HG03520 (cell line): ENCODE measurements at regions not wholly inside any gene's neighbourhood (a gene's known extent, or its start where the extent isn't known, plus 50 kb on each side); places are given as distances from the start of the nearest gene placed in this dataset.

Experiments
- ATAC-seq: cut with Tn5 transposase; IDR thresholded peaks from one replicate; pipeline ENCODE4 v1.9.1; 2021; ENCODE audit warnings: mild to moderate bottlenecking, moderate library complexity; ENCODE audit not compliant: unreplicated experiment

DNA sequence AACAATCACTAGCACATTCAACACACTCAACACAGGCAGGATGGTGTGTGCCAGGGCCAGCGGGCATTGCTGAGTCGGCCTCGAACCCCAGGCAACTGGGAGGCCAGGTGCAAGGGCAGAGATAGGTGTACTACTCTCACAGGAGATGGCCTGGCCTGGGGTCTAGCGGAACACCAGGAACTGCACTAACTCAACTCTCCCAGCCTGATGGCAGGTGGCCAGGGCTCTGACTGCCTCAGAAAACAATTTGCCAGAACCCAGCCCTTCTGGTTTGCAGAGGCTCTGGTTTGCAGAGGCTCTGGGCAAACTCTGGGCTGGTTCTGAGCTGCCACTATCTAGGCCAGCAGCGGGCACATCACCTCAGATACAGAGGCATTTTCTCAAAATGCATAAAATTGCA is 229.2 kb upstream of the CHRNA7 start:
- no peak for ATAC-seq

DNA sequence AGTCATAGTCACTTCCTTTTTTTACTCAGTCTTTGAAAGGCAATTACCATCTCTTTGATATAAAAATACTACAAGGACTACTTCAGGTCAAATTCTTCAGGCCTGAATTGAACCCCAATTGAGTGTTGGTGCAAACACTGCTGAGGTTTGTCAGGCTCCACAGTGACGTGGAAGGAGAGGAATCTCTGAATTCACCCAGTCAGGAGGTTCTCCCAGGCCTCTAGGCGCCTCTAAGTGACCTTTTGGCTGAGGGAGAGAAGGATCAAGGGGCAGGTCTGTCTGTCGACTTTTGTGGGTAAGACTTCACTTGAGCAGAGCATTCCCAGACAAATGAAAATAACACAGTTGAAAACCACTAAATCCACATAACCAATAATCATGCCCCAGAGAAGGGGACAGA is 227.6 kb upstream of the CHRNA7 start:
- ATAC-seq: no peak

DNA sequence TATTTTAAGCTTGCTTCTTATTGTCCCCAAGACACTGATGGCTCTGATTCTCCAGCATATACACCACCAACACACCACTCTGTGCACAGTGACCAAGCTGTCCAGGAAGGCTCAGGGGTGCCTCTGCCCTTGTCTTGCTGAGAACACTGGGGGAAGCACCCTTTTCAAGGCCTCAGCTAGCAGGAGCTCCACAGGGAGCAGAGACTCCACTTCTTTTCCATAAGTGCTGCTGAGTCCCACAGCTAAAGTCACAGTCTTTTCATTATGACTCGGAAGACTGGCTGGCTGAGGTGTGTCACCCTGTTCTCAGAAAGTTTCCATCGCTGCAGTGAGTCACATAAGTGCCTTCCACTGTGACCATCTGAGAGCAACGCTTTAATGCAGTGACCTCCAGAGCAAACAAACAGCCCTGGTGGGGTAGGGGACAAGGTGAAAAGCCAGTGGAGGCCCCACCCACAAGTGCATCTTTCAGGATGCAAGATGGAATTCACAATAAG is 226.9 kb upstream of the CHRNA7 start:
- ATAC-seq: no peak

DNA sequence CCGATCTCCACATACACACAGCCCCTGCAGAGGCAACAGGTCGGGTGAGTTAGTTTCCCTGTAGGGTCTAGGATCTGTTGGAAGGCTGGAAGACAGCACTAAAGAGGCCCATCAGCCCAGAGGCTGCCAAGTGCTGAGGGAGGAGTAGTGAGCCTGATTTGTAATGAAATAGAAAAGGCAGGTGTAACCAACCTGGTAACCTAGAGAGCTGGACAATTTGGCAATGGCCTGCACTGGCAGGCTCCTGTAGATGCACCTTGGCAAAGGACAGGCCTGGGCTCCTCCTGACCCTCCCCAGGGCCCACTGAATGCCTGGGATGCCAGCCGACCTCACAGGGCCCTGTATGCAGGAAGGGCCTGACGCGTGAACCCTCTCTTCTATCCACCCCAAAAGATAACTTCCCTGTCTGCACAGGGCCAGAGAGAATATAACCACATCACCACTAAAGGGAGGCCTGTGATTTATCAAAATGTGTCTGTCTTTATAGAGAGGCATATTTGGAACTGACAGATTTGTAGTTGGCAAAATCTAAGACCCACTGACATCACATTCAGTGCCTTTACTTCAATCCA is 225.1 kb upstream of the CHRNA7 start:
- ATAC-seq: no peak

DNA sequence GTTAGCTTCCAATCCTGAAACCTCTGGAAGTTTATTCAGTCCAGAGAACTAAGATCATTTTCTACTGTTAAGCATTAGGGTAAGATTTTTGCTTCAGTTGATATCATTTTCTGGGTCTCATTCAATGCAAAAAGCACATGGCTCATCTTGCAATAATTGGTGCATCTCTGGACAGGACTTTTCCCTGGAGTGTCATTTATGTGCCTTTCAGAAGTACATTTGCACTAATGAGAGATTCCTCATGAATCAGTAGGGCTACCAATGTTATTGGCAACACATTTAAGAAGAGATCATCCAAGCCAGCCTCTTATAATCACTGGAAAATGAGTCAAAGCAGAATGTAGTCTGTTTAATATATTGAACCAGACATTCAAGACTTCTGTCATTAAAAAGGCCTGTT is 224.2 kb upstream of the CHRNA7 start:
- no peak for ATAC-seq

DNA sequence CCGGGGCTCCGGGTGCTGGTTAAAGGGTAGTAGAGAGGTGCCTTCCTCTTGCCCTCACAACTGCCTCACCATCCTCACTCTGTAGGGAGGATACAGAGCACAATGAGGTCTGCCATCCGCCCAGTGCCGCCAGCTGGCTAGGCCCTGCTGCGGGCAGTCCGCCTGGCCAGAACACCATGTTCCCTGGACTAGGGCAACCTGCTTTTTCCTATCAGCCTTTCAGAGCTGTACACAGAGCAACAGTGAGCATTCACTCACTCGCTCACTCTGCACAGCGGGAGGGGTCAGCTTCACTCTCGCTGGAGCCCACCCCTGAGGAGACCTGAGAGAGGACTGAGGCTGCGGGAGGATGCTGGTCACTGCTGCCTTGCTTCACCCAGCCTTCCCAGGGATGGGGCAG is 218.7 kb upstream of the CHRNA7 start:
- ATAC-seq: no peak

DNA sequence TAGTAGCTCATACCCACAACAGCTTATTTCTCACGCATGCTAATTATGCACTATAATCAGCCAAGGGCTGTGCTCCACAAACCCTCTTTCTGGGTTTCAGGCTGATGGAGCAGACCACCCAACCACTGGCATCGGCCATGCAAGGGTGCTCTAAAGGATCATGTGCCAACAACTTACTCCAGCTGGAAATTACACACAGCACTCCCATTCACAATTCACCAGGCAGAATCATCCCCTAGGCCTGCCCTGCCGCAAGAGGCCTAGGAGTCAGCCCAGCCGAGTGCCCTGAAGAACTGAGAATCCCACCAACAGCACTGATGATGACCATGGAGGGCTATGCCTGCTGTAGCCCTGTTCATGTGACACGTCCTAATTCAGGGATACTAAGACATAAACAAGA is 216.2 kb upstream of the CHRNA7 start:
- no peak for ATAC-seq

DNA sequence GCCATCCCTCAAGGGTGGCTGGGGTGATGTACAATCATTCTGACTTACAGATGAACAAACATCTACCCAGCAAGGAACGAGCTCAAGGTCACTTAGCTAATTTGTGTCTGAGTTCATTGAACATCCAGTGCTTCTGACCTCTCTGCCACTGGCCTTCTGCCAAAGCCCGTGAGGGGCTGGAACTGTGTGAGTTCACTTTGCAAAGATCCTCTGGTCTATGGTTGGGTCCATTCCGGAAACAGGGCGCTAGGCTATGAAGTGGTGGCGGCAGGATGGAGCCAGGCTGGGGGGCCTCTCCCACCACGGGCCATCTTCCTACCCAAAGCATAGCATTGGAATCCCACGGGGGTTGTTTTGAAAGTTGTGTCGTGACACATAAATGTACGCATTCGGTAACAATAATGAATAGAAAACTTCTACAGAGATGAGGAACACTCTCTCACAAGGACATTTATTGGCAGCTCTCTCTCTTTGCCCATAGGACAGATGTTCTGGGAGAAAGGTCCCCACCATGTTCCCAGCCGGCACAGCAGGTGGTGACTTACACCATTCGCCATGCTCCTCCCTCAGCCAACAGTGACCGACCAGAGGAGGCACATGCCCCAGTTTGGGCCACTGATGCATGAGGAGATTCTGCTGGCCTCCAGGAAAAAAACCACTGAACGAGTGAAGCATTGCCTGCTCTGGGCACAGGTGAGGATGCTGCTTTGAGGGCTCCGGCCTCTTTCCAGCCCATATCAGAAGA is 214.7 kb upstream of the CHRNA7 start:
- ATAC-seq: no peak

DNA sequence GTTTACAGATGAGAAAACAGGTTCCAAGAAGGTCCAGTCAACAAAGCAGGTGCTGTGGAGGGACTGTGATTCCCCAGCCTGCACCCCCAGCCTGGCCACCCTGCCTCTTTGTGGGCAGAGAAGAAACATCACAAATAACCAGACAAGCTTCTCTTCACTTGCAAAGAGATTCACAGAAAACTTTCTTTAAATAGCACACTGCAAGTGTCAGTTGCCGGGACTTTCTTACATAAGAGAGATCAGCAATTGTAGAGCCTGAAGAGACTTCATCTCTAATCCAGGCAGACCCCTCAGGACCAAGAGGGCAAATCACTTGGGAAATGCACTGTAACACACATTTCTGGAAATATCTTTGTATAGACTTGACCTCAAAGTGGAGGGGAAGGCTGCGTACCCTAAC is 207.9 kb upstream of the CHRNA7 start:
- no peak for ATAC-seq

DNA sequence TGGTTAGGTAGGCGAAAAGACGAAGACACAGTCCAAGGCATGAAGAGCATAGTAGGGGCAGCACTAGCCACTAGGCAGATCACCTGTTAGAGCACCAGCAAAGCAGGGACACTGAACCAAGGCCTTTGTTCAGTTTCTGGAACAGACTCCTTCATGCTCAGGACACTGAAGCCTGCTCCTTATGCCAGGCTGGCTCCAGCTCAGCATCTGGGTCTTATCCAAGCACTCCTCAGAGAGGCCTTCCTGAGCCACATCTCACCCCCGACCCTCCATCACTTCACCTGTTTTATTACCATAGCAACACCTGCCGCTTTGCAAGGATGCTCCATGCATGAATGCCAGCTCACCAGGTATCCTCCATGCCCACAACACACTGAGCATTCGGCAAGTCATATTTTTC is 206.3 kb upstream of the CHRNA7 start:
- no peak for ATAC-seq

DNA sequence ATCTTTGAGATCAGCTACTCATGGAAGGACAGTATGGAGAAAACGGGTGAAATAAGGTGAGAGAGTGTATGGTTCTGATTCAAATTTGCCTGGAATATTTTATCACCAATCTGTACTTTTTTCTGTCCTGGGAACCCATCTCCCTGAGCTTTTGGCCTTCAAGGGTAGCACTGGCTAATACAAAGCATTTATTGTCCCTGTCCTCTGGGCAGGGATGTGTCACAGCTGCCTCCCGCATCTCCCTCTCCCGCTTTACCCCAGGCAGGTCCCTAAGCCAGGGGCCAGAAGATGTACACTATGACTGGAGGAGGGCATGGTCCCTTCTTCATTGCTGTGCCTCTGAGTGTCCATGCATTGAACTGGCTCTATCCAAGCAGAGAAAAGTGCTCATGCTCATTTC is 201.7 kb upstream of the CHRNA7 start:
- no peak for ATAC-seq

DNA sequence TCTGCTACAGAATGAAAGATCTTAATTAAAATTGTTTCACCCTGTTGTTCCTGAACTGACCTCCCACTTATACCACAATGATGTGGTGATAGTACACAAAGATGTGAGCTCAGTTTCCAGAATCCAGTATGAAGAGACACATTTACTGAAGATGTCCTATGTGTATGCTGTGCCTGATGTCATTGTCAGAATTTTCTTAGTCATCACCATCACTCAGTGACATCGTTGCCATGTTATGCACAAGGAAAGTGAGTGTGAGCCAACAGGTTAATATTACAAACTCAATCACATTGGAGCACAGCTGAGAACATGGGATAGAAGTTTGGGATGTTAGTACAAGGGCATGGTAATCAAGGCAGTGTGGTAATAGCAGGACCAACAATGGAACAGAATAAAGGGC is 199.7 kb upstream of the CHRNA7 start:
- no peak for ATAC-seq

DNA sequence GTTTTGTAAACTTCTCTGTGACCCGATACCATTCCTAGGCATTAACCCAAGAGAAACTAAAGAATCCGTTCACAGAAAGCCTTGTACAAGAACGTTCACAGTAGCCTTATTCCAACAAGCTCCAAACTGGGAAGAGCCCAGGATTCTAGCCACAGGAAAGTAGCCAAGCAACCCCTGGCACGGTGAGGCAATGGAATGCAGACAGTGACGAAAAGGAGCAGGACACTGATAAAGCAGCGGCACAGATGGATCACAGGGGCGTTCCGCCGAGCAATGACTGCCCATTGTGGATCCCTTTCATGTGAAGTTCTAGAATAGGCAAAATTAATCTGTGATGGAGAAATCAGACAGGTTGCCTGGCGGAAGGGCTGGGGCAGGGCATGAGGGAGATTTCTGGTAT is 198.7 kb upstream of the CHRNA7 start:
- no peak for ATAC-seq

DNA sequence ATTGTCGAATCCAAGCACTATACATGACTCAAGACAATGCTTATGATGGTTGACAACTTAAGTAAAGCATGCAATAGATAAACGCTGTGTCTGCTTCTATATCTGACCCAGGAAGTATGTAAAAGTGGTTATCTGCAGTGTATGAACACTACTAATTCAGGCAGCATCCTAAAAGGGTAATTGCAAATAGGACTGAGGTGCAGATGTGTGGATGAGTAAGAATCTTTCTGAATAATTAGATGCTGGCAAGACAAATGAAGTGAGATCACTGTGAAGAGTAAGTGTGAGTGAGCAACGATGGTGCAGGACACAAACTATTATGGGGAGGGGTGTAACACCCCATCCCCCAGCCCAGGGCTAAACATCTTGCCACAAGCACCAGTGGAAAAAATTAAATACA is 195.7 kb upstream of the CHRNA7 start:
- ATAC-seq: no peak

DNA sequence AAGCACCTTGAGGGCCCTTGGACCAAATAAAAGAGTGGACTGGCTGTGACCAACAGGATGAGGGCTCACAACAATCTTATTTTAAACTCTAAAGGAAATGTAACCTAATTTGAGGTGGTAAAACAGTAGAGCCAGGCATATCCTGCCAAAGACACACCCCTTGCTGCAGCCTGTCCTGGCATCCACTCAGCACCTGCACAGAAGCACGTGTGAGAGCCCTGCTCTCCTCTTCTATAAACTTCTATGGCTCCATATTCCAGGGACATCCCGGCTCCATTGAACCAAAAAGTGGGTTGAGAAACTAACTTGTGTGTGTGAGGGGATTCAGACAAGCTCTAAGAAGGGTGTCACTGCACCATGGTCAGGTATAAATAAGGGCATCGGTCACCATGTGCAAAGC is 190.9 kb upstream of the CHRNA7 start:
- ATAC-seq: no peak

DNA sequence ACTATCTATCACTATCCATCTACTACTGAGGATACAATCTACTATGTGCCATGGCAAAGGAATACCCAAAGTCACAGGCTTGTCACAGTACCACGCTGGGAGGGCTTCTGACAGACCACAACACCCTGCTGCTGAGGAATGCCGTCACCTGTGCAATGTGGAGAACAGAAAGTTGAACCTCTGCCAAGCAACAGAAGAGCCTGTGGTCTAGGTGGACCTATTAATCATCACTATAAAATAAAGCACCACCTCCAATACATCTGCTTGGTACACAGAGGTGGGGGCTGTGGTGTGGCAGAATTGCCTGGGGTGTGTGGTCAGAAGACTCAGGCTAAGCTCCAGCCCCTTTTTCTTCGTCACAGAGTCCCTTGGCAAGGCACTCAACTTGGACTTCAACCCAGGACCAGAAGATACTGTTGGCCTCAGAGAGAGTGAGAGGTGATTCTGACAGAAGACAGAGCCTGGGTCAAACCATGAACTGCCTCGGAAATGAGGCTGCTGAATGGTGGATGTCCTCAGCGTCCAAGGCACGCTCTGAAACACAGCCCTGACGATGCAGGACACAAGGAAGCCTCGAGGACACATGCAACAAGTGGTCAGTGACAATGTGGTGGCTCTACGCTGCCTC is 189.4 kb upstream of the CHRNA7 start:
- no peak for ATAC-seq

DNA sequence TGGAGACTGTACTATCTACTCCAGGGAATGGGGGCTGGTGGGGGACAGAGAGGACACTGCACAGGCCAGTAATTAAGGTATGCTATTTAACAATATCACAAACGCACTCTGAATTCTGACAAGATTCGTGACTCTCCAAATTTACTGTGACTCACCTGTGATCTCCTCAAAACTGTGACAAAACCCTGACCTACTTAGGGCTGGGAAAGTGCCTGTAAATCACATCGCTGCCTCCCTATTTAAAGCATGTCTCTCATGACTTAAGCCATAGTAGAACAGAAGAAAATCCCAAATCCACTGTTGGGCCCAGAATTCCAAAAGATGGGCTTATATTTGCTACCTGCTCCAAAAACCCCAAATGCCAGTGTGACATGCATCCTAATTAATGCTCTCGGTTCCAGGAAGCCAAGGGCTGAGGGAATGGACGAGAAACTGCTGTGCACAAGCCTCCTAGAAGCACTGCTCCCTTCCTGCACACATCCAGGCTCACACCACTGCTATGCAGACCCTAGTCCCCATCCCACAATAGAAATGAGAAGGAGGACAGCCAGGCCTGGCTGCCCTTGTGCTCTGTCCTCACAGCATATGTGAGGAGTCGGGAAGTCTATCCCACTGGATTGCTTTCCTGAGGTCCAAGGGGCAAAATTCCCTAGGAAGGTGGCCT is 187.7 kb upstream of the CHRNA7 start:
- no peak for ATAC-seq

DNA sequence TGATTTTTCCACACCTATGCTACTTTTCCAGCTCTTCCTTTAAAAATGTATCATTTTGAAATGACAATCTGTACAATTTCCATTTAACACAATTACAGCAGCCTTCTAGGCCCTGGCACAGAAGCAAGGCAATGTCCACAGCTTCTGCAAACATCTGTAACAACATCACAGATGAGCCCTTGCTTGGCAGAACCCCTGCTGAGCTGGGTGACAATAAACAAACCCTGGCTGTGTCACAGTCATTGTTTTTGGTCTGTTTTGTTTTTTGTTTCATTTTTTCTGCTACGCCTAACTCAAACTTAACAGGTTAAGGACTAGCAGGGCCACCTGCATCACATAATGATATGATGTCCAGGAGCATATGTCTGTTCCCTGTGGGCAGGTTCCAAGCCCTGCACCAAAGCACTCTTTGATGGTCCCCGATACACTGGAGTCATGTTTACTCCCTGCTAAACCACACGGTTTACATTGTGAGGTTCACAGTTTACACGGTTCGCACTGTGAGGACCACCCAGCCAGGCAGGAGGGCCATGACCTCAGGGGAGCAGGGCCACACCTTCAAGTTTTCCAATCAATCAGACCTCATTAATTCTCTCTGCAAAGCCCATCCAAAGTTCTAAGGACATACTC is 186.8 kb upstream of the CHRNA7 start:
- no peak for ATAC-seq

DNA sequence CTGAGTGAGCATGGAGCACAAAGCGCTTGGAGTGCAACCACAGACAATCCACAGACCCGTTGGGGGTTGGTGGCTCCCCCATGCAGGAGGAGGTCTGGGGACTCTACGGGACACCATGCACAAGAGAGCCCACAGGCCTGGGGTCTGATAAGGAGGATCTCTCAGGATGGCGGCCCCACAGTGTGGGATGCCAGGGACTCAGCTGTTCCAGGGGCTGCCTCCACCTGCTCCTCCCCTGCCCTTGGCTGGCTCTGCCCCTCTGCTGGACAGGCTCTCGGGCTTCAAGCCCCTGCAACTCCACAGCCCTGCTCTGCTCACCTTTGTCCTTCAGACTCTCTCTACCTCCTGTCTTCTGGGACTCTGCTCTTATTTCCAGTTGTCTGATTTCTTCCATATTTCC is 184.5 kb upstream of the CHRNA7 start:
- no peak for ATAC-seq

DNA sequence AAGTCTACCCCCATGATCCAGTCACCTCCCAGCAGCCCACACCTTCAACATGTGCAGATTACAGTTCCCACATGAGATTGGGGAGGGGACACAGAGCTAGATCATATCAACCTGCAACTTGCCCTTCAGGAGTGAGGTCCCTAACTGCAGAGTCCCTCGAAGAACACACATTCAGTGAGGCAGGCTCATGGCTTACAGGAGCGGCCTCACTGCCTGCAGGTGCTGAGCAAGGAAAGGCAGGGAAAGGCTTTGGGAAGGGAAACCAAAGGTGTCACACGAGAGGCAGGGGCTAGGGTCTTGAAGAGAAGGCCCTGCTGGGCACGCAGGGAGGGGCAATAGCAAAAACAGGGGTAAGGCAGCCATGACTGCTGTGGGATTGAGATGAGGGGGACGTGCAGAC is 182.4 kb upstream of the CHRNA7 start:
- ATAC-seq: no peak

DNA sequence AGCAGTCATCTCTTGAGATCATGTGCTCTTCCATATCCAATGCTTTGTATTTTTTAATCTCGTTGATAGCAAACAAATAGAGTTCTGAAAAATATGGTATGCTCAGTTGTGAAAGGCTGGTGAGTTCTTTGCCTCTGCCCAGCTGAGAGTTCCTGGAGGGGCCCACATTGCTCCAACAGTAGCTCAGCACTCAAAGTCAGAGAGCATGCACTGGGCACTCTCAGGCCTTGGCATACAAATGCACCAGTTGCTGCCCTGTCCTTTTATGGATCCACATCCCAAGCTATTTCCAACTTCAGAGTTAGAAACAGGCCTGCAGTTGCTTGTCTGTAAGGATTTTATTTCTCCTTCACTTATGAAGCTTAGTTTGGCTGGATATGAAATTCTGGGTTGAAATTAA is 181.7 kb upstream of the CHRNA7 start:
- no peak for ATAC-seq
